Liver (tissue), 7 donors: ENCODE measurements at regions not wholly inside any gene's neighbourhood (a gene's known extent, or its start where the extent isn't known, plus 50 kb on each side); places are given as distances from the start of the nearest gene placed in this dataset.

Experiments used
- DNase-seq: peaks from one replicate; pipeline ENCODE4 v3.0.0-alpha.2; 2017; ENCODE audit warnings: low spot score
- H3K27ac ChIP-seq, 2 donors: one replicate each; pipeline ENCODE4 v1.7.0; 2013; ENCODE audit warnings: inconsistent platforms in 2 of 2, low read length in 2 of 2, control low read depth in 1 of 2, low read depth in 1 of 2, mild to moderate bottlenecking in 1 of 2
- H3K27me3 ChIP-seq, 4 donors: one replicate each; pipeline versions ENCODE4 v1.6.1 to v1.7.0; 2013; ENCODE audit warnings: low read length in 3 of 4, inconsistent platforms in 1 of 4, mild to moderate bottlenecking in 1 of 4, moderate library complexity in 1 of 4; ENCODE audit not compliant: control insufficient read depth in 4 of 4, insufficient read depth in 4 of 4
- H3K36me3 ChIP-seq, 4 donors: one replicate each; pipeline versions ENCODE4 v1.6.1 to v1.7.0; 2013; ENCODE audit warnings: low read length in 3 of 4, mild to moderate bottlenecking in 3 of 4, low read depth in 1 of 4, moderate library complexity in 1 of 4; ENCODE audit not compliant: control insufficient read depth in 4 of 4, insufficient read depth in 3 of 4
- H3K4me1 ChIP-seq, 4 donors: one replicate each; pipeline versions ENCODE4 v1.6.1 to v1.7.0; 2013; ENCODE audit warnings: low read length in 3 of 4, mild to moderate bottlenecking in 3 of 4, moderate library complexity in 1 of 4; ENCODE audit not compliant: control insufficient read depth in 4 of 4, insufficient read depth in 4 of 4
- H3K4me3 ChIP-seq, 3 donors: one replicate each; pipeline versions ENCODE4 v1.6.1 to v1.7.0; 2013; ENCODE audit warnings: low read length in 3 of 3, control low read depth in 1 of 3, low read depth in 1 of 3, mild to moderate bottlenecking in 1 of 3
- H3K9ac ChIP-seq, 2 donors: one replicate each; pipeline ENCODE4 v1.7.0; 2013; ENCODE audit warnings: low read length in 2 of 2, mild to moderate bottlenecking in 2 of 2, moderate library complexity in 2 of 2, control low read depth in 1 of 2, low read depth in 1 of 2
- H3K9me3 ChIP-seq, 4 donors: one replicate each; pipeline versions ENCODE4 v1.6.1 to v1.7.0; 2013; ENCODE audit warnings: low read length in 3 of 4; ENCODE audit not compliant: control insufficient read depth in 4 of 4
- FOXA1 ChIP-seq: IDR thresholded peaks from 2 replicates; pipeline ENCODE4 v1.6.1; 2016; ENCODE audit warnings: antibody characterized with exemption
- FOXA2 ChIP-seq: IDR thresholded peaks from 2 replicates; pipeline ENCODE4 v1.6.1; 2016; ENCODE audit warnings: antibody characterized with exemption
- GABPA ChIP-seq, 2 donors: IDR thresholded peaks in 1 of 2; conservative IDR thresholded peaks in 1 of 2; 2 replicates each; pipeline ENCODE4 v1.6.1; 2016; ENCODE audit warnings: antibody characterized with exemption in 2 of 2, mild to moderate bottlenecking in 1 of 2, moderate library complexity in 1 of 2
- HNF4A ChIP-seq, 2 donors: conservative IDR thresholded peaks; 2 replicates each; pipeline ENCODE4 v1.6.1; 2016; ENCODE audit warnings: antibody characterized with exemption in 2 of 2, mild to moderate bottlenecking in 2 of 2
- HNF4G ChIP-seq: IDR thresholded peaks from 2 replicates; pipeline ENCODE4 v1.6.1; 2016; ENCODE audit warnings: antibody characterized with exemption
- JUND ChIP-seq, 2 donors: IDR thresholded peaks; 2 replicates each; pipeline ENCODE4 v1.6.1; 2016; ENCODE audit warnings: antibody characterized with exemption in 2 of 2
- SP1 ChIP-seq: IDR thresholded peaks from 2 replicates; pipeline ENCODE4 v1.6.1; 2018; ENCODE audit warnings: antibody characterized with exemption, mild to moderate bottlenecking
- YY1 ChIP-seq: IDR thresholded peaks from 2 replicates; pipeline ENCODE4 v1.6.1; 2016; ENCODE audit warnings: antibody characterized with exemption, mild to moderate bottlenecking
- WGBS: extraction: QIAGEN DNeasy Blood & Tissue Kit; methylation state at CpG from one replicate; pipeline ENCODE4 v1.1.7; 2013; 5-methylcytosine and 5-hydroxymethylcytosine counted together
- TF ChIP-seq, protein P1 (sequence below): IDR thresholded peaks from 2 replicates; pipeline ENCODE4 v1.6.1; 2016; ENCODE audit warnings: antibody characterized with exemption
- TF ChIP-seq, protein P2 (sequence below): IDR thresholded peaks from 2 replicates; pipeline ENCODE4 v1.6.1; 2016; ENCODE audit warnings: antibody characterized with exemption
- TF ChIP-seq, protein P3 (sequence below): IDR thresholded peaks from 2 replicates; pipeline ENCODE4 v1.6.1; 2016; ENCODE audit warnings: antibody characterized with exemption, mild to moderate bottlenecking
- TF ChIP-seq, protein P4 (sequence below): IDR thresholded peaks from 2 replicates; pipeline ENCODE4 v1.6.1; 2016; ENCODE audit warnings: antibody characterized with exemption
- donor health status: healthy.
- donor health status: healthy.
- donor health status: healthy.
- donor health status: healthy.

DNA sequence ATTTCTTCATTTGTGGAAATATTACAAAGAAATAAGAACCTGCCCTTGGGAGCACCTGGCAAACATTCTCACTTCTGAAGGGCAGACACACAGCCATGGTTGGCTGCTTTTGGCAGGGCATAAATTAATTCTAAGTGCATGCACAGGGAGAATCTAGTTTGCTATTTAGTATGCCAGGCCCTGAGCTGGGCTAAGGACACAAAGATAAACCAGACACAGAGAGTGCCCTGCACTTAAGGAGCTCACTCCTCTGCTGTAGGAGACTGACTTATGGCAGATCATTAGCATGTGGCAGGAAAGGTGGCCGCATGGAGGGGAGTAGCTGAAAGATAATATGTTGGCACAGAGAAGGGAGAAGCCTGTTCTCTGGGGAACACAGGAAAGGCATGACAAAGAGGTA is 367.0 kb downstream of the LPIN1 start:
- TF ChIP-seq, protein P1, sequence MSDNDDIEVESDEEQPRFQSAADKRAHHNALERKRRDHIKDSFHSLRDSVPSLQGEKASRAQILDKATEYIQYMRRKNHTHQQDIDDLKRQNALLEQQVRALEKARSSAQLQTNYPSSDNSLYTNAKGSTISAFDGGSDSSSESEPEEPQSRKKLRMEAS: no peak
- TF ChIP-seq HNF4A (conservative IDR thresholded peaks at IDR 0.05) (no peak), GABPA (IDR thresholded peaks at IDR 0.05 in 1 of 2, conservative IDR thresholded peaks at IDR 0.05 in 1 of 2) (no peak), SP1 (no peak), JUND (IDR thresholded peaks at IDR 0.05) (no peak), FOXA1 (no peak)
- TF ChIP-seq, protein P2, sequence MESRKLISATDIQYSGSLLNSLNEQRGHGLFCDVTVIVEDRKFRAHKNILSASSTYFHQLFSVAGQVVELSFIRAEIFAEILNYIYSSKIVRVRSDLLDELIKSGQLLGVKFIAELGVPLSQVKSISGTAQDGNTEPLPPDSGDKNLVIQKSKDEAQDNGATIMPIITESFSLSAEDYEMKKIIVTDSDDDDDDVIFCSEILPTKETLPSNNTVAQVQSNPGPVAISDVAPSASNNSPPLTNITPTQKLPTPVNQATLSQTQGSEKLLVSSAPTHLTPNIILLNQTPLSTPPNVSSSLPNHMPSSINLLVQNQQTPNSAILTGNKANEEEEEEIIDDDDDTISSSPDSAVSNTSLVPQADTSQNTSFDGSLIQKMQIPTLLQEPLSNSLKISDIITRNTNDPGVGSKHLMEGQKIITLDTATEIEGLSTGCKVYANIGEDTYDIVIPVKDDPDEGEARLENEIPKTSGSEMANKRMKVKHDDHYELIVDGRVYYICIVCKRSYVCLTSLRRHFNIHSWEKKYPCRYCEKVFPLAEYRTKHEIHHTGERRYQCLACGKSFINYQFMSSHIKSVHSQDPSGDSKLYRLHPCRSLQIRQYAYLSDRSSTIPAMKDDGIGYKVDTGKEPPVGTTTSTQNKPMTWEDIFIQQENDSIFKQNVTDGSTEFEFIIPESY: no peak
- Histone ChIP-seq H3K4me1 (peaks cover 0 to 7% (median 0%) of the 10 kb centered on the region in 4 donors), H3K4me3 (no peak overlapping the region), H3K9ac (no peak overlapping the region), H3K9me3 (no peaks in the 10 kb centered on the region), H3K36me3 (no peaks in the 10 kb centered on the region), H3K27me3 (no peaks in the 10 kb centered on the region), H3K27ac (no peak overlapping the region)
- DNase-seq: no peak
- WGBS: 70% methylated on average over 1 of the region's 1 CpG

DNA sequence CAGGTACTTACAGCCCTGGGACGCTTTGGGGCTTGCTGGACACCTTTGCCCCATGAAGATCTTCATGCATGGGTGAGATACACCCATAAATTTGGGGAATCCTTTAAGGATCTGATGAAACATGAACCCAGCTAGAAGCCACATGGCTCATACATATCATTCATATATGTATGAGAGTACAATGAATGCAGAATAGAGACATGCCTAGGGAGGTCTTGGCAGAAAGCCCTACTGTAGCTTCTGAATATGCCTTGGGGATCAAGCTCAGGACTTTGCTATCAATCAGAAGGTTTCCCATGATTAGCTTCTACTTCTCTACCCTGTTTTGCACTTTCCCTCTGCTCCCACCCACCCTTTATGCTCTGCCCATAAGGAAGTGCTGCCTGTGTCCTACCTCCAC is 368.4 kb downstream of the LPIN1 start:
- Histone ChIP-seq H3K36me3 (no peaks in the 10 kb centered on the region), H3K4me1 (peaks cover 0 to 7% (median 0%) of the 10 kb centered on the region in 4 donors), H3K27me3 (no peaks in the 10 kb centered on the region), H3K4me3 (no peak overlapping the region), H3K27ac (no peak overlapping the region), H3K9ac (no peak overlapping the region), H3K9me3 (no peaks in the 10 kb centered on the region)
- WGBS: 3% methylated on average over 1 of the region's 1 CpG
- TF ChIP-seq, protein P1: no peak
- TF ChIP-seq YY1 (no peak), HNF4G (no peak), HNF4A (conservative IDR thresholded peaks at IDR 0.05) (no peak), FOXA2 (no peak), GABPA (IDR thresholded peaks at IDR 0.05 in 1 of 2, conservative IDR thresholded peaks at IDR 0.05 in 1 of 2) (no peak)
- TF ChIP-seq, protein P3, sequence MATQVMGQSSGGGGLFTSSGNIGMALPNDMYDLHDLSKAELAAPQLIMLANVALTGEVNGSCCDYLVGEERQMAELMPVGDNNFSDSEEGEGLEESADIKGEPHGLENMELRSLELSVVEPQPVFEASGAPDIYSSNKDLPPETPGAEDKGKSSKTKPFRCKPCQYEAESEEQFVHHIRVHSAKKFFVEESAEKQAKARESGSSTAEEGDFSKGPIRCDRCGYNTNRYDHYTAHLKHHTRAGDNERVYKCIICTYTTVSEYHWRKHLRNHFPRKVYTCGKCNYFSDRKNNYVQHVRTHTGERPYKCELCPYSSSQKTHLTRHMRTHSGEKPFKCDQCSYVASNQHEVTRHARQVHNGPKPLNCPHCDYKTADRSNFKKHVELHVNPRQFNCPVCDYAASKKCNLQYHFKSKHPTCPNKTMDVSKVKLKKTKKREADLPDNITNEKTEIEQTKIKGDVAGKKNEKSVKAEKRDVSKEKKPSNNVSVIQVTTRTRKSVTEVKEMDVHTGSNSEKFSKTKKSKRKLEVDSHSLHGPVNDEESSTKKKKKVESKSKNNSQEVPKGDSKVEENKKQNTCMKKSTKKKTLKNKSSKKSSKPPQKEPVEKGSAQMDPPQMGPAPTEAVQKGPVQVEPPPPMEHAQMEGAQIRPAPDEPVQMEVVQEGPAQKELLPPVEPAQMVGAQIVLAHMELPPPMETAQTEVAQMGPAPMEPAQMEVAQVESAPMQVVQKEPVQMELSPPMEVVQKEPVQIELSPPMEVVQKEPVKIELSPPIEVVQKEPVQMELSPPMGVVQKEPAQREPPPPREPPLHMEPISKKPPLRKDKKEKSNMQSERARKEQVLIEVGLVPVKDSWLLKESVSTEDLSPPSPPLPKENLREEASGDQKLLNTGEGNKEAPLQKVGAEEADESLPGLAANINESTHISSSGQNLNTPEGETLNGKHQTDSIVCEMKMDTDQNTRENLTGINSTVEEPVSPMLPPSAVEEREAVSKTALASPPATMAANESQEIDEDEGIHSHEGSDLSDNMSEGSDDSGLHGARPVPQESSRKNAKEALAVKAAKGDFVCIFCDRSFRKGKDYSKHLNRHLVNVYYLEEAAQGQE: no peak
- TF ChIP-seq, protein P2: no peak
- TF ChIP-seq, protein P4, sequence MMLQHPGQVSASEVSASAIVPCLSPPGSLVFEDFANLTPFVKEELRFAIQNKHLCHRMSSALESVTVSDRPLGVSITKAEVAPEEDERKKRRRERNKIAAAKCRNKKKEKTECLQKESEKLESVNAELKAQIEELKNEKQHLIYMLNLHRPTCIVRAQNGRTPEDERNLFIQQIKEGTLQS: no peak
- DNase-seq: no peak
